HCT116 (cell line): ENCODE measurements at regions not wholly inside any gene's neighbourhood (a gene's known extent, or its start where the extent isn't known, plus 50 kb on each side); places are given as distances from the start of the nearest gene placed in this dataset.

Source experiments
- ATAC-seq: fragments of 200-7000 bp; cut with Tn5 transposase; 2 replicates; pipeline ENCODE4 v1.9.1; 2020; ENCODE audit warnings: mild to moderate bottlenecking, moderate library complexity
- BruUV-seq: library from RNA; stranded (reverse); fragments of 400-500 nt; replicated peaks from 2 replicates; lab custom pipeline; 2021; lab: Mats Ljungman, UMichigan
- CTCF ChIA-PET: fragments of 300-600 bp; sonication (Branson Sonifier 250); formaldehyde crosslinking; loops from one replicate; lab custom pipeline; 2021; ENCODE audit warnings: antibody characterized with exemption; lab: Charles Lee
- POLR2A ChIA-PET: fragments of 300-600, 350-600 bp; sonication (Branson Sonifier 250); formaldehyde crosslinking; loops from one replicate; lab custom pipeline; 2021; ENCODE audit warnings: antibody characterized with exemption; lab: Charles Lee
- RAD21 ChIA-PET, 2 experiments: fragments of 300-600 bp; sonication (Branson Sonifier 250); formaldehyde crosslinking; loops; one replicate each; lab custom pipeline; 2023; ENCODE audit warnings: low total read pairs in 2 of 2; ENCODE audit not compliant: uncharacterized antibody in 2 of 2, unreplicated experiment in 2 of 2, low non-redundant PET in 1 of 2; lab: Charles Lee
- DNase-seq: peaks from one replicate; pipeline ENCODE4 v3.0.0-alpha.2; 2010; ENCODE audit warnings: low read depth, low spot score
- H2AFZ ChIP-seq: fragments of 200-600 bp; shearing (Covaris generic), sonication (generic); 2 replicates; pipeline ENCODE4 v1.6.1; 2017; ENCODE audit warnings: low read depth, mixed run types, mixed read lengths, antibody characterized with exemption, low read length; ENCODE audit not compliant: poor library complexity, severe bottlenecking
- H3K27ac ChIP-seq: 2 replicates; pipeline ENCODE4 v1.5.1; 2012; ENCODE audit warnings: low read depth, low read length
- H3K27me3 ChIP-seq: fragments of 200-600 bp; sonication (generic); 2 replicates; pipeline ENCODE4 v1.6.1; 2016; ENCODE audit warnings: mixed run types, low read length, mixed read lengths; ENCODE audit not compliant: insufficient read depth
- H3K36me3 ChIP-seq, 2 experiments: fragments of 200-500 bp in 1 of 2; fragments of 200-600 bp in 1 of 2; sonication (Bioruptor generic) in 1 of 2; sonication (generic) in 1 of 2; 2 replicates each; pipeline versions ENCODE4 v1.5.1 to v1.6.1; 2014 to 2016; ENCODE audit warnings: low read length in 2 of 2, inconsistent platforms in 1 of 2, mixed read lengths in 1 of 2, mixed run types in 1 of 2; ENCODE audit not compliant: insufficient read depth in 2 of 2, control insufficient read depth in 1 of 2
- H3K4me1 ChIP-seq, 2 experiments: fragments of 200-600 bp in 1 of 2; sonication (generic) in 1 of 2; 2 replicates each; pipeline versions ENCODE4 v1.5.1 to v1.6.1; 2012 to 2017; ENCODE audit warnings: low read length in 2 of 2, inconsistent platforms in 1 of 2, mild to moderate bottlenecking in 1 of 2, mixed read lengths in 1 of 2, mixed run types in 1 of 2, moderate library complexity in 1 of 2; ENCODE audit not compliant: insufficient read depth in 2 of 2, control insufficient read depth in 1 of 2
- H3K4me2 ChIP-seq: fragments of 200-600 bp; sonication (generic); 2 replicates; pipeline ENCODE4 v1.6.1; 2017; ENCODE audit warnings: mixed run types, low read length, mixed read lengths
- H3K4me3 ChIP-seq, 2 experiments: fragments of 200-600 bp in 1 of 2; sonication (generic) in 1 of 2; replicated peaks in 1 of 2; 2 replicates each; pipeline ENCODE4 v1.5.1; 2011 to 2016; ENCODE audit warnings: low read length in 2 of 2, control low read depth in 1 of 2, low read depth in 1 of 2, mild to moderate bottlenecking in 1 of 2, mixed read lengths in 1 of 2, mixed run types in 1 of 2
- H3K79me2 ChIP-seq: fragments of 200-600 bp; sonication (generic); 2 replicates; pipeline ENCODE4 v1.6.1; 2017; ENCODE audit warnings: mild to moderate bottlenecking, mixed run types, low read length, moderate library complexity, mixed read lengths; ENCODE audit not compliant: insufficient read depth
- H3K9ac ChIP-seq: fragments of 200-600 bp; sonication (generic); 2 replicates; pipeline ENCODE4 v1.6.1; 2016; ENCODE audit warnings: low read length, mixed read lengths
- H3K9me2 ChIP-seq: fragments of 200-600 bp; sonication (generic), shearing (Covaris generic); 2 replicates; pipeline ENCODE4 v1.6.1; 2017; ENCODE audit warnings: mixed run types, mild to moderate bottlenecking, moderate library complexity; ENCODE audit not compliant: insufficient read depth
- H3K9me3 ChIP-seq, 2 experiments: fragments of 200-500 bp in 1 of 2; fragments of 200-600 bp in 1 of 2; sonication (Bioruptor generic) in 1 of 2; sonication (generic) in 1 of 2; 2 replicates each; pipeline ENCODE4 v1.6.1; 2014 to 2017; ENCODE audit warnings: low read length in 2 of 2, mixed read lengths in 2 of 2, inconsistent platforms in 1 of 2, low read depth in 1 of 2, mild to moderate bottlenecking in 1 of 2, mixed run types in 1 of 2, moderate library complexity in 1 of 2; ENCODE audit not compliant: control insufficient read depth in 1 of 2, insufficient read depth in 1 of 2
- H4K20me1 ChIP-seq: fragments of 200-600 bp; sonication (generic), shearing (Covaris generic); 2 replicates; pipeline ENCODE4 v1.6.1; 2017; ENCODE audit warnings: mixed run types, mild to moderate bottlenecking, moderate library complexity; ENCODE audit not compliant: insufficient read depth
- CEBPB ChIP-seq: IDR thresholded peaks from 2 replicates; pipeline ENCODE4 v1.6.1; 2012; ENCODE audit warnings: low read depth
- EGR1 ChIP-seq: IDR thresholded peaks from 2 replicates; pipeline ENCODE4 v1.6.1; 2012; ENCODE audit warnings: low read depth
- FOSL1 ChIP-seq: IDR thresholded peaks from 2 replicates; pipeline ENCODE4 v1.6.1; 2012; ENCODE audit warnings: low read depth
- JUND ChIP-seq: IDR thresholded peaks from 2 replicates; pipeline ENCODE4 v1.6.1; 2012
- SIN3A ChIP-seq: IDR thresholded peaks from 2 replicates; pipeline ENCODE4 v1.6.1; 2012; ENCODE audit warnings: low read depth
- SP1 ChIP-seq: IDR thresholded peaks from 2 replicates; pipeline ENCODE4 v1.6.1; 2012; ENCODE audit warnings: low read depth
- SRF ChIP-seq: IDR thresholded peaks from 2 replicates; pipeline ENCODE4 v1.6.1; 2012; ENCODE audit warnings: low read depth
- ZNF274 ChIP-seq: fragments of 200-500 bp; sonication (Bioruptor generic); IDR thresholded peaks from 2 replicates; pipeline ENCODE4 v1.6.1; 2014; ENCODE audit warnings: mild to moderate bottlenecking, low read depth, low read length, inconsistent platforms
- intact Hi-C: fragments of 100-400 bp; cut with micrococcal nuclease; formaldehyde crosslinking; loops from 2 replicates; pipeline ENCODE4 v1.10.0; 2022
- TF ChIP-seq, protein P1 (sequence below): IDR thresholded peaks from 2 replicates; pipeline ENCODE4 v1.6.1; 2012; ENCODE audit warnings: low read depth
- TF ChIP-seq, protein P2 (sequence below): IDR thresholded peaks from 2 replicates; pipeline ENCODE4 v1.6.1; 2012
- TF ChIP-seq, protein P3 (sequence below): IDR thresholded peaks from 2 replicates; pipeline ENCODE4 v1.6.1; 2012

DNA sequence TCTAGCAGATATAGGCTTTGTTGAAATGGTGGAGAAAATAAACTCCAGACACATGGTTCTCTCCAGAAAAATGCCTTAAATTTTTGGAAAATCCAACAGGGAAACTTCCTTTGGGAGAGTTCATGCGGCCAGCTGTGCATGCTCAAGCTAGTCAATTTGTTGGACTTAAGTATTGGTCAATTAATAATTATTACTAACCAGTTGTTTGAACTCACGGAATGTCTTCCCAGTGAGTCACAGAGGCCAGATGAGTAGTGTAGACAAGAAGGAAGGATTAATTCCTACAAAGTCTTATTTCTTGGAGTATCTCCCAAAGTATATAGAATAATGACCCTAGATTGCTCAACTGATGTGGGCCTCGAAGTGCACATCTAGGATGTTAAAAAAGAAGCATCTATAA, 103.6 kb downstream of the MACIR start:
- ChIA-PET RAD21 (no interaction called here), CTCF (no interaction called here), POLR2A (no interaction called here)
- no peak overlapping the region for H3K27ac ChIP-seq
- no peak for DNase-seq
- H2AFZ ChIP-seq = no peak overlapping the region
- no peaks in the 10 kb centered on the region for H3K36me3 ChIP-seq
- H3K9ac ChIP-seq = no peak overlapping the region
- no peak for ATAC-seq
- H3K4me2 ChIP-seq = no peak overlapping the region
- intact Hi-C loops = no loop called here
- H3K9me2 ChIP-seq = no peaks in the 10 kb centered on the region
- H3K27me3 ChIP-seq = no peaks in the 10 kb centered on the region
- no peaks in the 10 kb centered on the region for H3K79me2 ChIP-seq
- TF ChIP-seq ZNF274 (no peak), EGR1 (no peak), SRF (no peak), JUND (no peak), SIN3A (no peak), FOSL1 (no peak), CEBPB (no peak), SP1 (no peak)
- TF ChIP-seq, protein P1, sequence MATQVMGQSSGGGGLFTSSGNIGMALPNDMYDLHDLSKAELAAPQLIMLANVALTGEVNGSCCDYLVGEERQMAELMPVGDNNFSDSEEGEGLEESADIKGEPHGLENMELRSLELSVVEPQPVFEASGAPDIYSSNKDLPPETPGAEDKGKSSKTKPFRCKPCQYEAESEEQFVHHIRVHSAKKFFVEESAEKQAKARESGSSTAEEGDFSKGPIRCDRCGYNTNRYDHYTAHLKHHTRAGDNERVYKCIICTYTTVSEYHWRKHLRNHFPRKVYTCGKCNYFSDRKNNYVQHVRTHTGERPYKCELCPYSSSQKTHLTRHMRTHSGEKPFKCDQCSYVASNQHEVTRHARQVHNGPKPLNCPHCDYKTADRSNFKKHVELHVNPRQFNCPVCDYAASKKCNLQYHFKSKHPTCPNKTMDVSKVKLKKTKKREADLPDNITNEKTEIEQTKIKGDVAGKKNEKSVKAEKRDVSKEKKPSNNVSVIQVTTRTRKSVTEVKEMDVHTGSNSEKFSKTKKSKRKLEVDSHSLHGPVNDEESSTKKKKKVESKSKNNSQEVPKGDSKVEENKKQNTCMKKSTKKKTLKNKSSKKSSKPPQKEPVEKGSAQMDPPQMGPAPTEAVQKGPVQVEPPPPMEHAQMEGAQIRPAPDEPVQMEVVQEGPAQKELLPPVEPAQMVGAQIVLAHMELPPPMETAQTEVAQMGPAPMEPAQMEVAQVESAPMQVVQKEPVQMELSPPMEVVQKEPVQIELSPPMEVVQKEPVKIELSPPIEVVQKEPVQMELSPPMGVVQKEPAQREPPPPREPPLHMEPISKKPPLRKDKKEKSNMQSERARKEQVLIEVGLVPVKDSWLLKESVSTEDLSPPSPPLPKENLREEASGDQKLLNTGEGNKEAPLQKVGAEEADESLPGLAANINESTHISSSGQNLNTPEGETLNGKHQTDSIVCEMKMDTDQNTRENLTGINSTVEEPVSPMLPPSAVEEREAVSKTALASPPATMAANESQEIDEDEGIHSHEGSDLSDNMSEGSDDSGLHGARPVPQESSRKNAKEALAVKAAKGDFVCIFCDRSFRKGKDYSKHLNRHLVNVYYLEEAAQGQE = no peak
- TF ChIP-seq, protein P2, sequence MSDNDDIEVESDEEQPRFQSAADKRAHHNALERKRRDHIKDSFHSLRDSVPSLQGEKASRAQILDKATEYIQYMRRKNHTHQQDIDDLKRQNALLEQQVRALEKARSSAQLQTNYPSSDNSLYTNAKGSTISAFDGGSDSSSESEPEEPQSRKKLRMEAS = no peak
- TF ChIP-seq, protein P3, sequence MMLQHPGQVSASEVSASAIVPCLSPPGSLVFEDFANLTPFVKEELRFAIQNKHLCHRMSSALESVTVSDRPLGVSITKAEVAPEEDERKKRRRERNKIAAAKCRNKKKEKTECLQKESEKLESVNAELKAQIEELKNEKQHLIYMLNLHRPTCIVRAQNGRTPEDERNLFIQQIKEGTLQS = no peak
- BruUV-seq = no TSS peak
- H3K4me1 ChIP-seq = no peaks in the 10 kb centered on the region
- no peaks in the 10 kb centered on the region for H3K9me3 ChIP-seq
- no peaks in the 10 kb centered on the region for H4K20me1 ChIP-seq
- no peak overlapping the region for H3K4me3 ChIP-seq
